SK-N-MC (cell line): ENCODE measurements at regions not wholly inside any gene's neighbourhood (a gene's known extent, or its start where the extent isn't known, plus 50 kb on each side); places are given as distances from the start of the nearest gene placed in this dataset.

Source experiments
- EZH2 ChIP-seq: fragments of 200-600 bp; sonication (generic); IDR thresholded peaks from one replicate; pipeline ENCODE4 v1.6.1; 2017; ENCODE audit warnings: antibody characterized with exemption
- FOXP2 ChIP-seq: optimal IDR thresholded peaks from 2 replicates; pipeline ENCODE3; 2011; ENCODE audit warnings: mild to moderate bottlenecking, moderate library complexity; ENCODE audit not compliant: insufficient read depth; ENCODE audit errors: extremely low read length, control extremely low read depth
- POLR2AphosphoS5 ChIP-seq: IDR thresholded peaks from 2 replicates; pipeline ENCODE4 v1.6.1; 2012; ENCODE audit warnings: mild to moderate bottlenecking, low read depth, low read length, borderline replicate concordance

DNA sequence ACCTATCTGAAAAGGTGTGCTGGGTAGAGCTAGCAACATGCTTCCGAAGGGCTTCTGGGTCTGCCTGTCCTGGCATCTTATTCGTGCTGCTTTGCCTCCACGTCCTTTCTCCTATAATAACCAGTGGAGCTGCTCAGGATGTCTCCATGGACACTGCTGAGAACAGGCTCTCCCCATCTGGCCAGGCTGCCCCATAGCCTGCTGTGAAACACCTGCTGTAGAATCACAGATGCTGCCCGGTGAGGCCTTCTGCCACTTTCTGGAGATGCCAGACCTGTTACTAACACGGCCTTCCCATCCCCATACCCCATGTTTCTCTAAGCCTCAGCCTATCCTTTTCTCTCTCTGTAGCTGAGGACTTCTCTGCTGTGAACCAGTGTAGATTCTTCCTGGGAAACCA, 120.5 kb downstream of the IER5 start:
- TF ChIP-seq EZH2 (no peak), POLR2AphosphoS5 (no peak), FOXP2 (no peak)
